OCI-LY7 (cell line): ENCODE measurements at regions not wholly inside any gene's neighbourhood (a gene's known extent, or its start where the extent isn't known, plus 50 kb on each side); places are given as distances from the start of the nearest gene placed in this dataset.

ENCODE experiments used
- CTCF ChIP-seq: fragments of 200-600 bp; sonication (generic); conservative IDR thresholded peaks from 2 replicates; pipeline ENCODE4 v1.5.1; 2014; ENCODE audit warnings: mild to moderate bottlenecking, antibody characterized with exemption, low read length, moderate library complexity, mixed read lengths
- EZH2phosphoT487 ChIP-seq: fragments of 200-600 bp; sonication (generic); IDR thresholded peaks from 2 replicates; pipeline ENCODE4 v1.6.1; 2018; ENCODE audit warnings: low read depth, borderline replicate concordance, mild to moderate bottlenecking, mixed run types, antibody characterized with exemption, low read length, moderate library complexity, mixed read lengths

GRCh38 chrX:51837921-51838320, 55.5 kb upstream of the MAGED1 start:
- TF ChIP-seq CTCF, result no peak
- TF ChIP-seq EZH2phosphoT487, result no peak
